Neural progenitor cell (in vitro differentiated cells): ENCODE measurements at regions not wholly inside any gene's neighbourhood (a gene's known extent, or its start where the extent isn't known, plus 50 kb on each side); places are given as distances from the start of the nearest gene placed in this dataset.

Experiments used
- DNase-seq: peaks from one replicate; pipeline ENCODE4 v3.0.0-alpha.2; 2016; ENCODE audit warnings: low spot score
- H2AFZ ChIP-seq: fragments of 200-600 bp; sonication (generic); replicated peaks from 2 replicates; pipeline ENCODE4 v1.6.1; 2016; ENCODE audit warnings: antibody characterized with exemption
- H3F3A ChIP-seq: fragments of 200-600 bp; sonication (generic); 2 replicates; pipeline ENCODE4 v1.6.1; 2016; ENCODE audit warnings: antibody characterized with exemption, low read depth
- H3K27ac ChIP-seq: fragments of 200-600 bp; sonication (generic); 2 replicates; pipeline ENCODE4 v1.5.1; 2016; ENCODE audit warnings: mild to moderate bottlenecking
- H3K27me3 ChIP-seq: fragments of 200-600 bp; sonication (generic); 2 replicates; pipeline ENCODE4 v1.6.1; 2016; ENCODE audit warnings: mild to moderate bottlenecking, moderate library complexity
- H3K36me3 ChIP-seq: fragments of 200-600 bp; sonication (generic); 2 replicates; pipeline ENCODE4 v1.5.1; 2016
- H3K4me1 ChIP-seq: fragments of 200-600 bp; sonication (generic); 2 replicates; pipeline ENCODE4 v1.6.1; 2016; ENCODE audit warnings: mixed run types
- H3K4me2 ChIP-seq: fragments of 200-600 bp; sonication (generic); 2 replicates; pipeline ENCODE4 v1.6.1; 2016
- H3K4me3 ChIP-seq: fragments of 200-600 bp; sonication (generic); 2 replicates; pipeline ENCODE4 v1.5.1; 2016
- H3K79me2 ChIP-seq: fragments of 200-600 bp; sonication (generic); 2 replicates; pipeline ENCODE4 v1.6.1; 2016; ENCODE audit warnings: low read depth
- H3K9ac ChIP-seq: fragments of 200-600 bp; sonication (generic); 2 replicates; pipeline ENCODE4 v1.6.1; 2016
- H3K9me3 ChIP-seq: fragments of 200-600 bp; sonication (generic); 2 replicates; pipeline ENCODE4 v1.5.1; 2016; ENCODE audit warnings: low read depth
- H4K20me1 ChIP-seq: fragments of 200-600 bp; sonication (generic); 2 replicates; pipeline ENCODE4 v1.6.1; 2016; ENCODE audit warnings: low read depth
- H3K27ac Mint-ChIP-seq: 3 replicates; pipeline ENCODE4 v1.8.0; 2021; ENCODE audit warnings: mixed read lengths
- H3K27me3 Mint-ChIP-seq: 2 replicates; pipeline ENCODE4 v1.8.0; 2022; ENCODE audit warnings: low read depth, mild to moderate bottlenecking, inconsistent platforms, moderate library complexity, mixed read lengths; ENCODE audit not compliant: insufficient read depth
- H3K36me3 Mint-ChIP-seq: 3 replicates; pipeline ENCODE4 v1.8.0; 2021; ENCODE audit warnings: mixed read lengths
- H3K4me1 Mint-ChIP-seq: 3 replicates; pipeline ENCODE4 v1.8.0; 2021; ENCODE audit warnings: mixed read lengths
- H3K4me3 Mint-ChIP-seq: 3 replicates; pipeline ENCODE4 v1.8.0; 2021; ENCODE audit warnings: mild to moderate bottlenecking, moderate library complexity, mixed read lengths
- H3K9me3 Mint-ChIP-seq: 3 replicates; pipeline ENCODE4 v1.8.0; 2020; ENCODE audit warnings: mixed read lengths
- CTCF ChIP-seq: fragments of 200-600 bp; sonication (generic); IDR thresholded peaks from 2 replicates; pipeline ENCODE4 v1.5.1; 2017; ENCODE audit warnings: antibody characterized with exemption, mild to moderate bottlenecking
- EZH2 ChIP-seq: fragments of 200-600 bp; sonication (generic); IDR thresholded peaks from 2 replicates; pipeline ENCODE4 v1.6.1; 2017; ENCODE audit warnings: antibody characterized with exemption, mild to moderate bottlenecking, moderate library complexity
- EZH2phosphoT487 ChIP-seq: fragments of 200-600 bp; sonication (generic); IDR thresholded peaks from 2 replicates; pipeline ENCODE4 v1.6.1; 2017; ENCODE audit warnings: antibody characterized with exemption

GRCh38 chr3:177928172-177928873 is 607.9 kb upstream of the KCNMB2 start:
- no peaks in the 10 kb centered on the region for H3F3A ChIP-seq
- no peak overlapping the region for H3K4me3 Mint-ChIP-seq
- H3K9me3 ChIP-seq, result no peaks in the 10 kb centered on the region
- no peaks in the 10 kb centered on the region for H3K79me2 ChIP-seq
- no peak overlapping the region for H3K27ac ChIP-seq
- no peak overlapping the region for H3K4me2 ChIP-seq
- no peaks in the 10 kb centered on the region for H3K36me3 ChIP-seq
- TF ChIP-seq EZH2phosphoT487, result no peak
- no peak for TF ChIP-seq CTCF
- no peak for TF ChIP-seq EZH2
- no peak overlapping the region for H2AFZ ChIP-seq
- no peak for DNase-seq
- H3K4me3 ChIP-seq, result no peak overlapping the region
- H3K9me3 Mint-ChIP-seq, result peaks cover 4% of the 10 kb centered on the region
- no peaks in the 10 kb centered on the region for H4K20me1 ChIP-seq
- peaks cover 8% of the 10 kb centered on the region for H3K4me1 ChIP-seq
- peaks cover 3% of the 10 kb centered on the region for H3K27me3 Mint-ChIP-seq
- H3K9ac ChIP-seq, result no peak overlapping the region
- H3K27ac Mint-ChIP-seq, result no peak overlapping the region
- no peaks in the 10 kb centered on the region for H3K27me3 ChIP-seq
- H3K36me3 Mint-ChIP-seq, result peaks cover 2% of the 10 kb centered on the region
- peaks cover 9% of the 10 kb centered on the region for H3K4me1 Mint-ChIP-seq

- Histone ChIP-seq H3K9me3 (no peaks in the 10 kb centered on the region), H3K4me1 (peaks cover 8% of the 10 kb centered on the region), H3K27ac (no peak overlapping the region), H3K4me3 (no peak overlapping the region), H3K4me2 (no peak overlapping the region), H3K79me2 (no peaks in the 10 kb centered on the region), H3K36me3 (no peaks in the 10 kb centered on the region), H3F3A (no peaks in the 10 kb centered on the region), H3K9ac (no peak overlapping the region), H2AFZ (no peak overlapping the region), H3K27me3 (no peaks in the 10 kb centered on the region), H4K20me1 (no peaks in the 10 kb centered on the region)
- H3K27me3 Mint-ChIP-seq, result peaks cover 3% of the 10 kb centered on the region
- peaks cover 16% of the 10 kb centered on the region for H3K4me1 Mint-ChIP-seq
- H3K9me3 Mint-ChIP-seq, result no peaks in the 10 kb centered on the region
- no peak overlapping the region for H3K4me3 Mint-ChIP-seq
- TF ChIP-seq EZH2, result no peak
- no peak for TF ChIP-seq EZH2phosphoT487
- TF ChIP-seq CTCF, result no peak
- no peak for DNase-seq
- H3K36me3 Mint-ChIP-seq, result peaks cover 2% of the 10 kb centered on the region
- H3K27ac Mint-ChIP-seq, result peak overlapping the region; percentile 3
These were observed 606.9 kb upstream of the KCNMB2 start for GRCh38 chr3:177929310-177929709.

GRCh38 chr3:177930771-177931170 is 605.5 kb upstream of the KCNMB2 start:
- Histone ChIP-seq H3K27ac (no peak overlapping the region), H3K9ac (no peak overlapping the region), H3K36me3 (no peaks in the 10 kb centered on the region), H3K27me3 (no peaks in the 10 kb centered on the region), H3F3A (no peaks in the 10 kb centered on the region), H2AFZ (no peak overlapping the region), H3K4me3 (no peak overlapping the region), H3K79me2 (no peaks in the 10 kb centered on the region), H3K4me1 (peaks cover 8% of the 10 kb centered on the region), H4K20me1 (no peaks in the 10 kb centered on the region), H3K9me3 (no peaks in the 10 kb centered on the region), H3K4me2 (no peak overlapping the region)
- no peaks in the 10 kb centered on the region for H3K9me3 Mint-ChIP-seq
- no peaks in the 10 kb centered on the region for H3K36me3 Mint-ChIP-seq
- H3K4me3 Mint-ChIP-seq, result no peak overlapping the region
- H3K27ac Mint-ChIP-seq, result no peak overlapping the region
- peaks cover 3% of the 10 kb centered on the region for H3K27me3 Mint-ChIP-seq
- no peak for DNase-seq
- TF ChIP-seq EZH2 (no peak), CTCF (no peak), EZH2phosphoT487 (no peak)
- H3K4me1 Mint-ChIP-seq, result peaks cover 29% of the 10 kb centered on the region
